ENCODE measurements at regions not wholly inside any gene's neighbourhood (a gene's known extent, or its start where the extent isn't known, plus 50 kb on each side); places are given as distances from the start of the nearest gene placed in this dataset.

DNA sequence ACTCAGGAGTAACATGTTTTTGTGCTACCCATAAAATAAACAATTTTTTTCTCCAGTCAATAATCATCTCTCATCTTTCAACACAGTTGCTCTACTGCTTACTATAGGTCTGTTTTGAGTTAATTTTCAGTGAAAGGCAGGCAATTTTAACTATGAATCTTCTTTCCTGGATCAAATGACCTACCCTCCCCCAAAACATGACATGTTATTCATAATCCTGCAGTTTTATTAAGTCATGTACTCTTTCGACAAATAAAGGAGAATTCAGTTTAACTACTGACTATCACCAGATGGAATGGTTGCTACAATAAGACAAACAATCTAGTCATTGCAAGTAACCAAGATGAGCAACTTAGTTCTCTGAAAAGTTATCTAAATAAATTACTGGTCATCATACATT, 106.0 kb upstream of the FAR2 start:
- Histone ChIP-seq H3K27me3 (replicated peaks in 1 of 2; ENCODE audit: control insufficient read depth in 2 of 2, insufficient read depth in 2 of 2, low read length in 1 of 2) (no peaks in the 10 kb centered on the region), H3K36me3 (ENCODE audit: control insufficient read depth in 2 of 2, insufficient read depth in 2 of 2, low read length in 1 of 2) (no peaks in the 10 kb centered on the region), H3K4me3 (no peak overlapping the region), H3K4me1 (ENCODE audit: control insufficient read depth, insufficient read depth, low read length) (no peaks in the 10 kb centered on the region), H3K9ac (ENCODE audit: control insufficient read depth, insufficient read depth, low read length) (no peak overlapping the region), H2AFZ (ENCODE audit: control insufficient read depth, low read depth, low read length) (no peak overlapping the region), H3K4me2 (ENCODE audit: control insufficient read depth, insufficient read depth) (no peak overlapping the region), H3K79me2 (ENCODE audit: control insufficient read depth, insufficient read depth, low read length) (no peaks in the 10 kb centered on the region), H3K9me3 (replicated peaks; ENCODE audit: control insufficient read depth, insufficient read depth, low read length) (no peaks in the 10 kb centered on the region), H4K20me1 (ENCODE audit: control insufficient read depth, insufficient read depth) (no peaks in the 10 kb centered on the region), H3K27ac (ENCODE audit: control insufficient read depth, insufficient read depth) (no peak overlapping the region)
- SMC1A ChIA-PET (ENCODE audit: uncharacterized antibody, unreplicated experiment): interaction anchor here (1.1 to 1.5 kb wide), 2 partner anchors 10 to 30 kb away, joined by 3 to 4 read pairs; no protein-coding TSS in a partner anchor
- DNase-seq (ENCODE audit: low read depth, low spot score): no peak
- BruUV-seq (replicated peaks): no TSS peak
- 66% methylated on average over 1 of the region's 1 CpG for WGBS (ENCODE audit: insufficient coverage, insufficient replicate concordance, low lambda C conversion rate, missing lambda C conversion rate)
- TF ChIP-seq, protein P1, sequence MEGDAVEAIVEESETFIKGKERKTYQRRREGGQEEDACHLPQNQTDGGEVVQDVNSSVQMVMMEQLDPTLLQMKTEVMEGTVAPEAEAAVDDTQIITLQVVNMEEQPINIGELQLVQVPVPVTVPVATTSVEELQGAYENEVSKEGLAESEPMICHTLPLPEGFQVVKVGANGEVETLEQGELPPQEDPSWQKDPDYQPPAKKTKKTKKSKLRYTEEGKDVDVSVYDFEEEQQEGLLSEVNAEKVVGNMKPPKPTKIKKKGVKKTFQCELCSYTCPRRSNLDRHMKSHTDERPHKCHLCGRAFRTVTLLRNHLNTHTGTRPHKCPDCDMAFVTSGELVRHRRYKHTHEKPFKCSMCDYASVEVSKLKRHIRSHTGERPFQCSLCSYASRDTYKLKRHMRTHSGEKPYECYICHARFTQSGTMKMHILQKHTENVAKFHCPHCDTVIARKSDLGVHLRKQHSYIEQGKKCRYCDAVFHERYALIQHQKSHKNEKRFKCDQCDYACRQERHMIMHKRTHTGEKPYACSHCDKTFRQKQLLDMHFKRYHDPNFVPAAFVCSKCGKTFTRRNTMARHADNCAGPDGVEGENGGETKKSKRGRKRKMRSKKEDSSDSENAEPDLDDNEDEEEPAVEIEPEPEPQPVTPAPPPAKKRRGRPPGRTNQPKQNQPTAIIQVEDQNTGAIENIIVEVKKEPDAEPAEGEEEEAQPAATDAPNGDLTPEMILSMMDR (IDR thresholded peaks at IDR 0.05 in 2 of 3, conservative IDR thresholded peaks at IDR 0.05 in 1 of 3; ENCODE audit: control insufficient read depth in 2 of 3, extremely low read depth in 1 of 3, insufficient read depth in 1 of 3, low read depth in 3 of 3, low read length in 3 of 3): no peak
- TF ChIP-seq YY1 (IDR thresholded peaks at IDR 0.05; ENCODE audit: low read depth, low read length) (no peak), KAT2A (conservative IDR thresholded peaks at IDR 0.05; ENCODE audit: control insufficient read depth, low read depth, low read length) (no peak)
- intact Hi-C loops (cut with micrococcal nuclease; ENCODE audit: unreplicated experiment): no loop called here
- in situ Hi-C loops (cut with MboI): no loop called here
- POLR2A ChIA-PET: no interaction called here
- CTCF ChIA-PET: interaction anchor here (0.6 to 1.6 kb wide), 2 partner anchors 274 to 427 kb away, joined by 3 to 6 read pairs; no protein-coding TSS in a partner anchor
- no peak for FAIRE-seq
- ATAC-seq: no peak
- RAD21 ChIA-PET (ENCODE audit: unreplicated experiment): no interaction called here

DNA sequence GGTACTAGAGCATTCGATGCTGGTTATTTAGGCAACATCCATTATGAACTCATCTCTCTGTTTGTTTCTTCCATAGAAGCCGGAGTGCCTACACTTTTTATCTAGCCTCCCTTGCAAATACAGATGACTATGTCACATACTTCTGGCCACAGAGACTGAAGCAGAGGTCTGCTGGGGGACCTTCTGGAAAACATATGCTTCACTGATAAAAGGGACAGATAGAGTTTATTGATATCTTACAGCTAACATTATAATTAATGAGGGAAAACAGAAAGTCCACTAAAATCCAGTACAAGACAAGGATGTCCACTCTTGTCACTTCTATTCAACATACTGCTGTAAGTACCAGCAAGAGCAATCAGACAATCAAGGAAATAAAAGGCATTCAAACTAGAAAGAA, 104.3 kb upstream of the FAR2 start:
- Histone ChIP-seq H4K20me1 (ENCODE audit: control insufficient read depth, insufficient read depth) (no peaks in the 10 kb centered on the region), H3K4me1 (ENCODE audit: control insufficient read depth, insufficient read depth, low read length) (no peaks in the 10 kb centered on the region), H3K4me3 (no peak overlapping the region), H3K79me2 (ENCODE audit: control insufficient read depth, insufficient read depth, low read length) (no peaks in the 10 kb centered on the region), H2AFZ (ENCODE audit: control insufficient read depth, low read depth, low read length) (no peak overlapping the region), H3K9ac (ENCODE audit: control insufficient read depth, insufficient read depth, low read length) (no peak overlapping the region), H3K27ac (ENCODE audit: control insufficient read depth, insufficient read depth) (no peak overlapping the region), H3K36me3 (ENCODE audit: control insufficient read depth in 2 of 2, insufficient read depth in 2 of 2, low read length in 1 of 2) (no peaks in the 10 kb centered on the region), H3K9me3 (replicated peaks; ENCODE audit: control insufficient read depth, insufficient read depth, low read length) (no peaks in the 10 kb centered on the region), H3K4me2 (ENCODE audit: control insufficient read depth, insufficient read depth) (no peak overlapping the region), H3K27me3 (replicated peaks in 1 of 2; ENCODE audit: control insufficient read depth in 2 of 2, insufficient read depth in 2 of 2, low read length in 1 of 2) (no peaks in the 10 kb centered on the region)
- SMC1A ChIA-PET (ENCODE audit: uncharacterized antibody, unreplicated experiment): interaction anchor here (1.0 to 1.1 kb wide), 2 partner anchors 9 to 20 kb away, joined by 3 to 5 read pairs; no protein-coding TSS in a partner anchor
- no TSS peak for BruUV-seq (replicated peaks)
- in situ Hi-C loops (cut with MboI): no loop called here
- 13% methylated on average over 2 of the region's 2 CpGs for WGBS (ENCODE audit: insufficient coverage, insufficient replicate concordance, low lambda C conversion rate, missing lambda C conversion rate)
- ATAC-seq: no peak
- FAIRE-seq: no peak
- intact Hi-C loops (cut with micrococcal nuclease; ENCODE audit: unreplicated experiment): no loop called here
- RAD21 ChIA-PET (ENCODE audit: unreplicated experiment): interaction anchor here (1.6 to 1.7 kb wide), 2 partner anchors 9 to 10 kb away, joined by 3 to 4 read pairs; no protein-coding TSS in a partner anchor
- no peak for DNase-seq (ENCODE audit: low read depth, low spot score)
- CTCF ChIA-PET: interaction anchor here (0.6 to 1.3 kb wide), 3 partner anchors 8 to 273 kb away, joined by 3 to 4 read pairs (median 3); no protein-coding TSS in a partner anchor
- POLR2A ChIA-PET: no interaction called here
- TF ChIP-seq PML (IDR thresholded peaks at IDR 0.05; ENCODE audit: low read length) (no peak), BHLHE40 (IDR thresholded peaks at IDR 0.05; ENCODE audit: borderline replicate concordance in 1 of 2, low read depth in 2 of 2, low read length in 1 of 2) (no peak), FOXK2 (IDR thresholded peaks at IDR 0.05) (no peak), BMI1 (IDR thresholded peaks at IDR 0.05; ENCODE audit: borderline replicate concordance) (no peak), POU2F2 (IDR thresholded peaks at IDR 0.05; ENCODE audit: borderline replicate concordance, low read depth, low read length) (no peak), NRF1 (conservative IDR thresholded peaks at IDR 0.05; ENCODE audit: low read depth, low read length) (no peak), CBX3 (IDR thresholded peaks at IDR 0.05; ENCODE audit: borderline replicate concordance, low read depth) (no peak)
- TF ChIP-seq, protein P2, sequence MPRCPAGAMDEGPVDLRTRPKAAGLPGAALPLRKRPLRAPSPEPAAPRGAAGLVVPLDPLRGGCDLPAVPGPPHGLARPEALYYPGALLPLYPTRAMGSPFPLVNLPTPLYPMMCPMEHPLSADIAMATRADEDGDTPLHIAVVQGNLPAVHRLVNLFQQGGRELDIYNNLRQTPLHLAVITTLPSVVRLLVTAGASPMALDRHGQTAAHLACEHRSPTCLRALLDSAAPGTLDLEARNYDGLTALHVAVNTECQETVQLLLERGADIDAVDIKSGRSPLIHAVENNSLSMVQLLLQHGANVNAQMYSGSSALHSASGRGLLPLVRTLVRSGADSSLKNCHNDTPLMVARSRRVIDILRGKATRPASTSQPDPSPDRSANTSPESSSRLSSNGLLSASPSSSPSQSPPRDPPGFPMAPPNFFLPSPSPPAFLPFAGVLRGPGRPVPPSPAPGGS (IDR thresholded peaks at IDR 0.05; ENCODE audit: borderline replicate concordance, insufficient read depth, low read depth, low read length, poor library complexity, severe bottlenecking): no peak
- TF ChIP-seq, protein P3, sequence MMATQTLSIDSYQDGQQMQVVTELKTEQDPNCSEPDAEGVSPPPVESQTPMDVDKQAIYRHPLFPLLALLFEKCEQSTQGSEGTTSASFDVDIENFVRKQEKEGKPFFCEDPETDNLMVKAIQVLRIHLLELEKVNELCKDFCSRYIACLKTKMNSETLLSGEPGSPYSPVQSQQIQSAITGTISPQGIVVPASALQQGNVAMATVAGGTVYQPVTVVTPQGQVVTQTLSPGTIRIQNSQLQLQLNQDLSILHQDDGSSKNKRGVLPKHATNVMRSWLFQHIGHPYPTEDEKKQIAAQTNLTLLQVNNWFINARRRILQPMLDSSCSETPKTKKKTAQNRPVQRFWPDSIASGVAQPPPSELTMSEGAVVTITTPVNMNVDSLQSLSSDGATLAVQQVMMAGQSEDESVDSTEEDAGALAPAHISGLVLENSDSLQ (IDR thresholded peaks at IDR 0.05): no peak
